ENCODE measurements at regions not wholly inside any gene's neighbourhood (a gene's known extent, or its start where the extent isn't known, plus 50 kb on each side); places are given as distances from the start of the nearest gene placed in this dataset.
"Not testable (repeated sequence)": the region's sequence is repeated elsewhere in the genome, so short reads cannot be mapped to it uniquely, and the experiment has no call there.

DNA sequence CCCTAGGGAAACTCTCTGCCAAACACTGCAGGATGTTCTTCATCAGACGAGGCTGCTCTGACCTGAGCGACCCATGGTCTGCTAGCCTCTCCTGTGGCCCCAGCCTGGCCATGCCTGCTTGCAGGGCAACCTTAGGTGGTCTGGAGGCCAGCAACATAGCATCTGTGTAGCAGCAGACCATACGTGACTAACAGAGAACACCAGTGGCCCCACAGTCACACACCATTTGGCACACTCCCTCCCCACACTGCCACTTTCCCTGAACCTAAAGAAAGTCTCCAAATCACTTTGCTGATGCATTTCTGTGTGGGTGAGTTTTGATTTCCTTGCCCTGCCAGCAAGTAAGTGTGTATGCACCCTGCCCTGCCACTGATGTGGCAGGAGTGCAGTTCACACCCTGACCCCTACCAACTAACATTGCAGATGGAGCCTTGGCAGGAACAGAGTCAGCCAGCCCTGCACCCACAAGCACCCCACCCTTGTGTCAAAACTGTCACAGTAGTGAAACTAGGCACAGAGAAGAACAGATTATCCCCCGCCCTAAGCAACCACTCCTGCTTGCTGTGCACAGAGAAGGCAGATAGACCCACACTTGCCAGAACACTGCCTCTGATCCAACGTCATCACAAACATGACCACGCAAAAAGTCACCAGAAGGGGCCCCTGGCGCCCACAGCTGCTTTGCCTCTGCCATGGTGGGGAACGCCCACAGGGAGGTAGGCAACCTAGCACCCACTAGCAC is 249.1 kb downstream of the SPIN4 start:
- TF ChIP-seq, protein P1, sequence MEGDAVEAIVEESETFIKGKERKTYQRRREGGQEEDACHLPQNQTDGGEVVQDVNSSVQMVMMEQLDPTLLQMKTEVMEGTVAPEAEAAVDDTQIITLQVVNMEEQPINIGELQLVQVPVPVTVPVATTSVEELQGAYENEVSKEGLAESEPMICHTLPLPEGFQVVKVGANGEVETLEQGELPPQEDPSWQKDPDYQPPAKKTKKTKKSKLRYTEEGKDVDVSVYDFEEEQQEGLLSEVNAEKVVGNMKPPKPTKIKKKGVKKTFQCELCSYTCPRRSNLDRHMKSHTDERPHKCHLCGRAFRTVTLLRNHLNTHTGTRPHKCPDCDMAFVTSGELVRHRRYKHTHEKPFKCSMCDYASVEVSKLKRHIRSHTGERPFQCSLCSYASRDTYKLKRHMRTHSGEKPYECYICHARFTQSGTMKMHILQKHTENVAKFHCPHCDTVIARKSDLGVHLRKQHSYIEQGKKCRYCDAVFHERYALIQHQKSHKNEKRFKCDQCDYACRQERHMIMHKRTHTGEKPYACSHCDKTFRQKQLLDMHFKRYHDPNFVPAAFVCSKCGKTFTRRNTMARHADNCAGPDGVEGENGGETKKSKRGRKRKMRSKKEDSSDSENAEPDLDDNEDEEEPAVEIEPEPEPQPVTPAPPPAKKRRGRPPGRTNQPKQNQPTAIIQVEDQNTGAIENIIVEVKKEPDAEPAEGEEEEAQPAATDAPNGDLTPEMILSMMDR (IDR thresholded peaks at IDR 0.05; ENCODE audit: low read depth, low read length): no peak
- no peak for DNase-seq (ENCODE audit: extremely low read depth, low read depth)

DNA sequence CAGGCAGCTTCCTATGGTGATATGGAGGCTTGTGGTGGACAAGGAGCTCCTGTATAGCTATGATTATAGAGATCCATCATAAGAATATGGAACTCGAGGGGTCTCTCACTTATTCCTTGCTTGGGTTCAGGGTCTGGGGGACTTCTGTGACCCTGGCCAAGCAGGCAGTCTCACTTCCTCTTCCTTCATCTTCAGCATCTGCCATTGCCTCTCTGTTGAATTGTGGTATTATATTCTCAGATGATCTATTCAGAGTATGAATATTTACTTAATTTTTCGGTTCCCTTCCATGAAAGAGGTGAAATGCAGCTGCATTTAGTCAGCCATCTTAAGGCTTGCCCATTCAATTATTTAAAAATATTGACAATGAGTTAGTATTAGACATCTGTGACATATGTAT is 292.9 kb downstream of the SPIN4 start:
- TF ChIP-seq, protein P1 (IDR thresholded peaks at IDR 0.05; ENCODE audit: low read depth, low read length): no peak
- DNase-seq (ENCODE audit: extremely low read depth, low read depth): no peak

DNA sequence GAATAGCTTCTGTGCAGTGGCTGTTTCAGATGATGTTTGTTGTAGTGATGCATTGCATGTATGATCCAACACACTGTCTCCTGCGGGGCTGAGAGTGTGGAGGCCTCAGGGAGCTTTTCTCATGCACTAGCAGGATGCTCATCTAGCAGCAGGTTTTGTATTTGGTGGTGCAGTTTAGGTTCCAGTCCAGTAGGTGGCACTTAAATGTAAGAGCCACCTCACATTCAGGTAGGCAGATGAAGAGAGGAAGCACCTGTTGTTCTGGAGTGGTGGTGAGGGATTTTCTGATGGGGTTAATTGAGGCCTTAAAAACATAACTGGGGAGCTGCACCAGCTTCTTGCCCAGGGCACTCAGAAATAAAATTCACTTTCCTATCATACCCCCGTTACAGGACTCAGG is 300.9 kb downstream of the SPIN4 start:
- no peak for DNase-seq (ENCODE audit: extremely low read depth, low read depth)
- TF ChIP-seq, protein P1 (IDR thresholded peaks at IDR 0.05; ENCODE audit: low read depth, low read length): no peak

DNA sequence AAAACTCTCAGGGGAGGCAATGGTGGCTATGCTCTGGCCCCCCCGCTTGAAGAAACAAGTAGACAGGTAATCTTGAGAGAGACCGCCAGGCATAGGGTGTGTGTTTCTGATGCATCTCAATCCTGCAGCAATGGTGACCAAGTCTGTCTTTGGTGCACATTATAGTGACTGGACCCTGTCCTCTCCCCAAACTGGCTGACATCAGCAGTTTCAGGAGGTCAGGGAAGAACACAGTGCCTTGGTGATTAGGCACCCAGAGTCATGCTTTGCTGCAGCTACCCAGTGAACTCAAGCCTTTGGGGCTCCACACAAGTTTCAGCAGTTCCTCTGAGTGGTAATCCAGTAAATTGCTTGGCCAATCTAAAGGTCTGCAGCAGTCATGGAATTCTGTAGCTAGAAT is 318.3 kb downstream of the SPIN4 start:
- no peak for DNase-seq (ENCODE audit: extremely low read depth, low read depth)
- TF ChIP-seq, protein P1 (IDR thresholded peaks at IDR 0.05; ENCODE audit: low read depth, low read length): no peak

DNA sequence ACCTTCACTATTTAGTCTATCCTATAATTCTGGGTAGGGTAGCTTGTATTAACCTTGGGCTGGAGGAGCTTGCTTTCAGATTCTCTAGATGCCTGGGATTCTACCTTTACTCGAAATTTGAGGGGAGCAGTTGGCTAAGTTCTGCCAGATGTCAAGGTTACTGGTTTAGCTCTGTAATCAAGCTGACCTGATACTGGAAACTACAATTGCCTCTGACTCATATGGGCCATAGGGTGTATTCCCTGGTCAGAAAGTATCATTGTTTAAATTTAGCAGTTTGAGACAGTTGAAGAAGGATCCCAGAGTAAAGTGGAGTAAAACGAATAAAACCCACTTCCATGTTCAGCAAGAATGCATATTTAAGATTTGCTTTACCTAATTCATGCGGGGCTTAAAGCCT is 337.6 kb downstream of the SPIN4 start:
- no peak for DNase-seq (ENCODE audit: extremely low read depth, low read depth)
- TF ChIP-seq, protein P1 (IDR thresholded peaks at IDR 0.05; ENCODE audit: low read depth, low read length): no peak

DNA sequence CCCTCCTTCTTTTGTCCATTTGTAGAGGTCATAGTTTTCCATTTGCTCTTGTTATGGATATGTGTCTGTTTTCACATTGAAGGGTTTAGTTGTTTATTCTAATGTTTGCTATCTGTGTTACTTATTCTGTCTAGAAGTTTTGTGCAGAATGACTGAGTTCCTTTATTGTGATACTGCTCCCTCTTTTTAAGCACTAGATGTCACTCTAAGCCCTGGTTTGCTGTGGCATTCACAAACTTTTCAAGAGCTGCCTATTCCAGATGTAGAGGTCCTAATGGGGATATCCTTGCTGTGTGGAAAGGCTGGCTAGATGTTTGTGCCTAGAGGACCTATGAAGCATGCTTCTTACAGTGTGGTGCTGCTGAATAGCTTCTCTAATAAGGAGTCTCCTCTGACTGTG is 338.6 kb downstream of the SPIN4 start:
- no peak for DNase-seq (ENCODE audit: extremely low read depth, low read depth)
- TF ChIP-seq, protein P1 (IDR thresholded peaks at IDR 0.05; ENCODE audit: low read depth, low read length): no peak

DNA sequence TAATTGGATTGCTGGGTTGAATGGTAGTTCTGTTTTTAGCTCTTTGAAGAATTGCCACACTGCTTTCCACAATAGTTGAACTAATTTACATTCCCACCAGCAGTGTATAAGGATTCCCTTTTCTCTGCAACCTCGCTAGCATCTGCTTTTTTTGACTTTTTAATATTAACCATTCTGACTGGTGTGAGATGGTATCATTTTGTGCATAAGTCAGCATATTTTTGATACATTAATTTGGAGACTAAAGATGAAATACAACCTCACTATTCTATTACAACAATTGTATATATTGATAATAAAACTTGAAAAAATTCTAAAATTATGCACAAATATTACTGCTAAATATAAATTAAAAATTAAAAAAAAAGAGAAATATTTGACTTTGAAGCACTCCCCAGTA is 350.9 kb downstream of the SPIN4 start:
- not testable (repeated sequence) for DNase-seq (ENCODE audit: extremely low read depth, low read depth)

All from AG09319 (cell line).